CD8-positive, alpha-beta memory T cell (primary cell): ENCODE measurements at regions not wholly inside any gene's neighbourhood (a gene's known extent, or its start where the extent isn't known, plus 50 kb on each side); places are given as distances from the start of the nearest gene placed in this dataset.

Experiments used
- CTCF ChIA-PET: fragments of 350-600 bp; sonication (Branson Sonifier 250); formaldehyde crosslinking; loops from one replicate; lab custom pipeline; 2021; ENCODE audit warnings: antibody characterized with exemption; lab: Charles Lee
- POLR2A ChIA-PET: fragments of 350-600 bp; sonication (Branson Sonifier 250); formaldehyde crosslinking; loops from one replicate; lab custom pipeline; 2021; ENCODE audit warnings: antibody characterized with exemption; lab: Charles Lee
- DNase-seq, 5 donors: peaks; one replicate each; pipeline versions ENCODE4 v3.0.0 to v3.0.0-alpha.2; 2020 to 2022; ENCODE audit warnings: mixed read lengths in 1 of 5
- H3K27ac ChIP-seq: one replicate; pipeline ENCODE4 v1.7.0; 2013; ENCODE audit warnings: low read depth, mild to moderate bottlenecking, low read length, moderate library complexity
- H3K27me3 ChIP-seq: 2 replicates; pipeline ENCODE4 v1.7.0; 2013; ENCODE audit warnings: low read length, mild to moderate bottlenecking; ENCODE audit not compliant: insufficient read depth, poor library complexity, severe bottlenecking
- H3K36me3 ChIP-seq: 2 replicates; pipeline ENCODE4 v1.7.0; 2013; ENCODE audit warnings: mild to moderate bottlenecking, low read length, moderate library complexity; ENCODE audit not compliant: insufficient read depth
- H3K4me1 ChIP-seq: 2 replicates; pipeline ENCODE4 v1.7.0; 2013; ENCODE audit warnings: mild to moderate bottlenecking, low read length, moderate library complexity; ENCODE audit not compliant: insufficient read depth
- H3K4me3 ChIP-seq: 2 replicates; pipeline ENCODE4 v1.7.0; 2013; ENCODE audit warnings: mild to moderate bottlenecking, low read length
- H3K9me3 ChIP-seq: 2 replicates; pipeline ENCODE4 v1.7.0; 2013; ENCODE audit warnings: mild to moderate bottlenecking, low read length
- H3K27ac Mint-ChIP-seq, 8 donors: one replicate each; pipeline ENCODE4 v1.8.0; 2020 to 2021; ENCODE audit warnings: mixed read lengths in 8 of 8, mild to moderate bottlenecking in 6 of 8, inconsistent platforms in 3 of 8, moderate library complexity in 3 of 8
- H3K27me3 Mint-ChIP-seq, 2 donors: one replicate each; pipeline ENCODE4 v1.8.0; 2020 to 2021; ENCODE audit warnings: mixed read lengths in 2 of 2, mild to moderate bottlenecking in 1 of 2, moderate library complexity in 1 of 2
- H3K36me3 Mint-ChIP-seq, 3 donors: one replicate each; pipeline ENCODE4 v1.8.0; 2020 to 2021; ENCODE audit warnings: mixed read lengths in 3 of 3, inconsistent platforms in 1 of 3, mild to moderate bottlenecking in 1 of 3
- H3K4me1 Mint-ChIP-seq, 3 donors: one replicate each; pipeline ENCODE4 v1.8.0; 2020 to 2021; ENCODE audit warnings: mixed read lengths in 3 of 3, inconsistent platforms in 1 of 3, mild to moderate bottlenecking in 1 of 3
- H3K4me3 Mint-ChIP-seq, 7 donors: one replicate each; pipeline ENCODE4 v1.8.0; 2020 to 2021; ENCODE audit warnings: mixed read lengths in 7 of 7, mild to moderate bottlenecking in 6 of 7, moderate library complexity in 4 of 7, inconsistent platforms in 2 of 7
- H3K9me3 Mint-ChIP-seq, 5 donors: one replicate each; pipeline ENCODE4 v1.8.0; 2020 to 2022; ENCODE audit warnings: mixed read lengths in 5 of 5, mild to moderate bottlenecking in 3 of 5, moderate library complexity in 2 of 5, inconsistent platforms in 1 of 5

DNA sequence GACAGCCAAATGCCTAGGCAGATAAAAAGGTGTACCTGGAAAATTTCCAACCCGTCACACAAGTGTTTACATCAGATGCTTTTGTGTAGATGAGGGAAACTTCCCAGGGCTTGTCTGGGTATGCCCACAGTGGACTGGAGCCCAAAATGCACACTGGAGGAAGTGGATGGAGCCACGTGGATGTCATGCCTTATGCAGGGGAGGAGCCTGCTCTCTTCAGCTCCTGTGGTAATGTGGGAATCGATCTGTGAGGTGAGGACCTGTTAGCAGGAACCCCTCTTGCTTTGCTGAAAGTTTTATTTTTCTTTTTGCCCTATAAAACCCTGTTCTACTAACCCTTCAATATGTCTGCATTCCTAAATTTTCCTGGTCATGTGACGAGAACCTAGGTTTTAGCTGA, 439.2 kb upstream of the CDH9 start:
- H3K27me3 Mint-ChIP-seq = no peaks in the 10 kb centered on the region
- Histone ChIP-seq H3K36me3 (no peaks in the 10 kb centered on the region), H3K27ac (no peak overlapping the region), H3K9me3 (no peaks in the 10 kb centered on the region), H3K27me3 (no peaks in the 10 kb centered on the region), H3K4me1 (no peaks in the 10 kb centered on the region), H3K4me3 (no peak overlapping the region)
- H3K27ac Mint-ChIP-seq = no peak overlapping the region
- ChIA-PET POLR2A (no interaction called here), CTCF (no interaction called here)
- peak overlapping the region in 1 of 7 donors; percentile 32 for H3K4me3 Mint-ChIP-seq
- DNase-seq = no peak
- no peaks in the 10 kb centered on the region for H3K4me1 Mint-ChIP-seq
- H3K36me3 Mint-ChIP-seq = no peaks in the 10 kb centered on the region
- H3K9me3 Mint-ChIP-seq = peaks cover 8 to 37% (median 9%) of the 10 kb centered on the region in 5 donors

DNA sequence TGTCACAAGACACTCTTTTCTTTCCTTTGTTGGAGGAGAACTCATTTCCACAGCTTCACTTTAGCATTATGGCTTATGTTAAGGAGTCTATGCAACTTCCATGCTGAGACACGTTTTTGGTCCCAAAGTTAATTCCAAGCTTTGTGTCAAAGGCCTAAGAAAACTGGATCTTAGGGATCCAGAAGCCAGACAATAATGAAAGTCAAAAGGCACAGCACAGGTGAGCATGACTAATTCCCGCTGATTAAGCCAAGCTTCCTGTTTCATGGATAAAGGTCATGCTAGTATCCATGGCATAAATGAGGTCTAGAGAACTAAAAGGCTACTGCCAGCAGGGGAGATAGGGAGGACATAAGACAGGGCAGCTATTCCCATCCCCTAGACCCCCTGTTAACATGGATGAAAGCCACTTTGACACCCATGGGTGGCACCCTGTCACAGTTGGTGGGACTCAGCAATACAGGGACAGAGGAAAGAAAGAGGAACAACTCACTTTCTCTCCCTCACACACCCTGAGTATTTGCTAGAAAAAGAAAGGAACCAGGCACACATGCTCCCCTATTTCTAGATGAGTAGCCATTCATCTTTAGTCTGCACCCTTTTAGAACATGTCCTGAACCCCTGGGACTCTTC, 438.1 kb upstream of the CDH9 start:
- peaks cover 9 to 46% (median 15%) of the 10 kb centered on the region in 5 donors for H3K9me3 Mint-ChIP-seq

GRCh38 chr5:27475063-27475462, 436.7 kb upstream of the CDH9 start:
- Mint-ChIP-seq H3K9me3 (peaks cover 8 to 43% (median 15%) of the 10 kb centered on the region in 5 donors), H3K4me3 (no peak overlapping the region), H3K4me1 (no peaks in the 10 kb centered on the region), H3K36me3 (no peaks in the 10 kb centered on the region), H3K27me3 (no peaks in the 10 kb centered on the region), H3K27ac (peak overlapping the region in 1 of 8 donors; percentile 32)
- no peaks in the 10 kb centered on the region for H3K4me1 ChIP-seq
- no peak for DNase-seq
- CTCF ChIA-PET = no interaction called here
- H3K9me3 ChIP-seq = no peaks in the 10 kb centered on the region
- H3K27me3 ChIP-seq = no peaks in the 10 kb centered on the region
- no peaks in the 10 kb centered on the region for H3K36me3 ChIP-seq
- POLR2A ChIA-PET = no interaction called here
- H3K27ac ChIP-seq = no peak overlapping the region
- no peak overlapping the region for H3K4me3 ChIP-seq

More for the DNA sequence above, 438.1 kb upstream of the CDH9 start:
- DNase-seq = no peak
- Histone ChIP-seq H3K36me3 (no peaks in the 10 kb centered on the region), H3K27me3 (no peaks in the 10 kb centered on the region), H3K4me3 (no peak overlapping the region), H3K9me3 (no peaks in the 10 kb centered on the region), H3K4me1 (no peaks in the 10 kb centered on the region), H3K27ac (no peak overlapping the region)
- no peak overlapping the region for H3K4me3 Mint-ChIP-seq
- no peaks in the 10 kb centered on the region for H3K4me1 Mint-ChIP-seq
- ChIA-PET CTCF (no interaction called here), POLR2A (no interaction called here)
- H3K36me3 Mint-ChIP-seq = no peaks in the 10 kb centered on the region
- H3K27ac Mint-ChIP-seq = no peak overlapping the region
- no peaks in the 10 kb centered on the region for H3K27me3 Mint-ChIP-seq

DNA sequence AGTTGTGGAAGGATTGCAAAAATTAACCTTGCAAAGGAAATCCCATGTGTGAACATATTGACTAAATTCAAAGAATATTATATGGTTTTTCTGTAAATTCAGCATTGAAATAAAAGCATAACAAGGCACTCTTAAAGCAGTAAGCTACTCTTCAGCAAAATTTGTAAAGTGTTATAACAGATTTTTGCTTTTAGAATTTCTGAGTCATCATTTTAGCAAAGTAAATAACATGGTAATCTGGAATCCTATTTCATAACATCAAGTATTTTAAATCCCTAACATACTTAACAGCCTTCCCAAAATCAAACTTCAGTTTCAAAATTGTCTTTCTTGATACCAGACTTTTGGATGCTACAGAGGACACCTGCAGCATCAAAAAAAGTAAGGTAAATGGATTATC, 436.0 kb upstream of the CDH9 start:
- H3K9me3 ChIP-seq = no peaks in the 10 kb centered on the region
- H3K27ac Mint-ChIP-seq = no peak overlapping the region

GRCh38 chr5:27474047-27474309, 435.6 kb upstream of the CDH9 start:
- no peaks in the 10 kb centered on the region for H3K9me3 ChIP-seq
- no peaks in the 10 kb centered on the region for H3K36me3 Mint-ChIP-seq
- no peak overlapping the region for H3K4me3 Mint-ChIP-seq
- no peaks in the 10 kb centered on the region for H3K27me3 Mint-ChIP-seq
- no peak overlapping the region for H3K27ac Mint-ChIP-seq
- no peaks in the 10 kb centered on the region for H3K27me3 ChIP-seq
- H3K27ac ChIP-seq = no peak overlapping the region
- POLR2A ChIA-PET = no interaction called here
- no peak for DNase-seq
- no peaks in the 10 kb centered on the region for H3K36me3 ChIP-seq
- CTCF ChIA-PET = no interaction called here
- H3K4me1 ChIP-seq = no peaks in the 10 kb centered on the region
- peaks cover 7 to 42% (median 15%) of the 10 kb centered on the region in 5 donors for H3K9me3 Mint-ChIP-seq
- no peak overlapping the region for H3K4me3 ChIP-seq
- no peaks in the 10 kb centered on the region for H3K4me1 Mint-ChIP-seq

More for the DNA sequence above, 436.0 kb upstream of the CDH9 start:
- no peaks in the 10 kb centered on the region for H3K36me3 ChIP-seq
- no peaks in the 10 kb centered on the region for H3K36me3 Mint-ChIP-seq
- no peak overlapping the region for H3K4me3 Mint-ChIP-seq
- no peaks in the 10 kb centered on the region for H3K27me3 ChIP-seq
- CTCF ChIA-PET = no interaction called here
- no peaks in the 10 kb centered on the region for H3K4me1 Mint-ChIP-seq
- no peak overlapping the region for H3K4me3 ChIP-seq
- no peaks in the 10 kb centered on the region for H3K27me3 Mint-ChIP-seq
- DNase-seq = no peak
- H3K4me1 ChIP-seq = no peaks in the 10 kb centered on the region
- POLR2A ChIA-PET = no interaction called here
- peaks cover 8 to 42% (median 15%) of the 10 kb centered on the region in 5 donors for H3K9me3 Mint-ChIP-seq
- H3K27ac ChIP-seq = no peak overlapping the region

GRCh38 chr5:27473307-27474046, 435.1 kb upstream of the CDH9 start:
- H3K4me1 Mint-ChIP-seq = no peaks in the 10 kb centered on the region
- CTCF ChIA-PET = no interaction called here
- H3K4me3 Mint-ChIP-seq = no peak overlapping the region

DNA sequence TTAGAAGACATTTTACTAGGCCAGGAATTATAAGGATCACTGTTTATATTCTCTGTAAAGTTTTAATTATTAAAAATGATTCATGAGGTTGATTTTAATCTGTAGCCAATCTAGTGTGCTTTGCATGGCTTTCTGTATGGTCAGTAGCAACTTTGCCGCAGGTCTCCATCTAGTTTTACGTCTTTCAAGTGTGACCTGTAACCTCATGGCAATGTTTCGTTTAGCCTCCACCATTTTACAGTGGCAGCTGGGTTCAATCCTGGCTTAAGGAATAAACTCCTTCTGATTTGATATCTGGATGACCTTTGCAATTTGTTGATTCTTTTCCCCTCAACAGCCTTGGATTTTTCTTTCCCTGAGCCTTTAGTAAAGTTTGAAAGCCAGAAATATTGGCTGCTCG, 434.5 kb upstream of the CDH9 start:
- H3K4me3 Mint-ChIP-seq = no peak overlapping the region
- peaks cover 4 to 40% (median 12%) of the 10 kb centered on the region in 5 donors for H3K9me3 Mint-ChIP-seq
- H3K27ac ChIP-seq = no peak overlapping the region
- POLR2A ChIA-PET = no interaction called here
- H3K36me3 ChIP-seq = no peaks in the 10 kb centered on the region
- H3K27me3 ChIP-seq = no peaks in the 10 kb centered on the region
- no peaks in the 10 kb centered on the region for H3K36me3 Mint-ChIP-seq
- DNase-seq = no peak
- no peak overlapping the region for H3K27ac Mint-ChIP-seq
- no peaks in the 10 kb centered on the region for H3K4me1 Mint-ChIP-seq
- no peaks in the 10 kb centered on the region for H3K27me3 Mint-ChIP-seq
- H3K4me3 ChIP-seq = no peak overlapping the region
- CTCF ChIA-PET = no interaction called here
- no peaks in the 10 kb centered on the region for H3K9me3 ChIP-seq
- H3K4me1 ChIP-seq = no peaks in the 10 kb centered on the region

More at GRCh38 chr5:27473307-27474046, 435.1 kb upstream of the CDH9 start:
- no peak for DNase-seq
- H3K27me3 ChIP-seq = no peaks in the 10 kb centered on the region
- Mint-ChIP-seq H3K27me3 (no peaks in the 10 kb centered on the region), H3K27ac (no peak overlapping the region), H3K9me3 (peaks cover 7 to 42% (median 15%) of the 10 kb centered on the region in 5 donors), H3K36me3 (no peaks in the 10 kb centered on the region)
- H3K4me1 ChIP-seq = no peaks in the 10 kb centered on the region
- POLR2A ChIA-PET = no interaction called here
- H3K4me3 ChIP-seq = no peak overlapping the region
- H3K27ac ChIP-seq = no peak overlapping the region
- H3K36me3 ChIP-seq = no peaks in the 10 kb centered on the region
- no peaks in the 10 kb centered on the region for H3K9me3 ChIP-seq

GRCh38 chr5:27472000-27472763, 433.8 kb upstream of the CDH9 start:
- POLR2A ChIA-PET = no interaction called here
- no peaks in the 10 kb centered on the region for H3K36me3 ChIP-seq
- no peak for DNase-seq
- Mint-ChIP-seq H3K27ac (no peak overlapping the region), H3K4me1 (no peaks in the 10 kb centered on the region), H3K27me3 (no peaks in the 10 kb centered on the region), H3K36me3 (no peaks in the 10 kb centered on the region), H3K9me3 (peaks cover 2 to 44% (median 11%) of the 10 kb centered on the region in 5 donors), H3K4me3 (no peak overlapping the region)
- H3K4me3 ChIP-seq = no peak overlapping the region
- H3K27ac ChIP-seq = peak overlapping the region; percentile 6
- H3K4me1 ChIP-seq = no peaks in the 10 kb centered on the region
- H3K27me3 ChIP-seq = no peaks in the 10 kb centered on the region
- CTCF ChIA-PET = no interaction called here
- no peaks in the 10 kb centered on the region for H3K9me3 ChIP-seq
